Endothelial cell of hepatic sinusoid (primary cell): ENCODE measurements at regions not wholly inside any gene's neighbourhood (a gene's known extent, or its start where the extent isn't known, plus 50 kb on each side); places are given as distances from the start of the nearest gene placed in this dataset.
"Not testable (repeated sequence)": the region's sequence is repeated elsewhere in the genome, so short reads cannot be mapped to it uniquely, and the experiment has no call there.

Source experiments
- in situ Hi-C: cut with HindIII; loops from 2 replicates; pipeline ENCODE4 v1.10.0; 2017; ENCODE audit warnings: low sequenced_read_pairs

- in situ Hi-C loops = no loop called here
These were observed 105.9 kb upstream of the PDE10A start for GRCh38 chr6:165768961-165769360.

GRCh38 chr6:165767228-165767627 is 104.2 kb upstream of the PDE10A start:
- in situ Hi-C loops = no loop called here

- in situ Hi-C loops = no loop called here
These were observed 103.4 kb upstream of the PDE10A start for GRCh38 chr6:165766457-165766856.

- in situ Hi-C loops = no loop called here
These were observed 103.0 kb upstream of the PDE10A start for GRCh38 chr6:165766026-165766425.

- in situ Hi-C loops = not testable (repeated sequence)
These were observed 102.2 kb upstream of the PDE10A start for GRCh38 chr6:165765256-165765655.

GRCh38 chr6:165762876-165763275 is 99.8 kb upstream of the PDE10A start:
- in situ Hi-C loops = no loop called here

GRCh38 chr6:165762125-165762524 is 99.1 kb upstream of the PDE10A start:
- in situ Hi-C loops = no loop called here

GRCh38 chr6:165760803-165761185 is 97.8 kb upstream of the PDE10A start:
- in situ Hi-C loops = no loop called here

- in situ Hi-C loops = no loop called here
These were observed 97.2 kb upstream of the PDE10A start for GRCh38 chr6:165760126-165760802.

- in situ Hi-C loops = no loop called here
These were observed 95.4 kb upstream of the PDE10A start for GRCh38 chr6:165758441-165758840.

GRCh38 chr6:165755583-165755982 is 92.5 kb upstream of the PDE10A start:
- in situ Hi-C loops = no loop called here

- in situ Hi-C loops = no loop called here
These were observed 90.5 kb upstream of the PDE10A start for GRCh38 chr6:165753506-165753905.

GRCh38 chr6:165752451-165752850 is 89.4 kb upstream of the PDE10A start:
- in situ Hi-C loops = no loop called here

GRCh38 chr6:165751486-165751885 is 88.4 kb upstream of the PDE10A start:
- in situ Hi-C loops = no loop called here

GRCh38 chr6:165749163-165749562 is 86.1 kb upstream of the PDE10A start:
- in situ Hi-C loops = no loop called here

- in situ Hi-C loops = no loop called here
These were observed 85.3 kb upstream of the PDE10A start for GRCh38 chr6:165748390-165748789.

- in situ Hi-C loops = no loop called here
These were observed 84.9 kb upstream of the PDE10A start for GRCh38 chr6:165747963-165748362.

GRCh38 chr6:165746331-165746730 is 83.3 kb upstream of the PDE10A start:
- in situ Hi-C loops = no loop called here

GRCh38 chr6:165745492-165745891 is 82.5 kb upstream of the PDE10A start:
- in situ Hi-C loops = no loop called here

GRCh38 chr6:165744555-165745228 is 81.7 kb upstream of the PDE10A start:
- in situ Hi-C loops = no loop called here

- in situ Hi-C loops = no loop called here
These were observed 80.4 kb upstream of the PDE10A start for GRCh38 chr6:165743366-165743898.

- in situ Hi-C loops = no loop called here
These were observed 79.0 kb upstream of the PDE10A start for GRCh38 chr6:165742047-165742446.
